ENCODE measurements at regions not wholly inside any gene's neighbourhood (a gene's known extent, or its start where the extent isn't known, plus 50 kb on each side); places are given as distances from the start of the nearest gene placed in this dataset.

GRCh38 chr18:76259711-76260110 is 235.3 kb downstream of the ZNF516 start:
- TF ChIP-seq BHLHE40 (IDR thresholded peaks at IDR 0.05; ENCODE audit: borderline replicate concordance) (no peak), ARNT (IDR thresholded peaks at IDR 0.05) (no peak), FOXK2 (IDR thresholded peaks at IDR 0.05) (no peak), SUZ12 (IDR thresholded peaks at IDR 0.05) (no peak), HDGF (IDR thresholded peaks at IDR 0.05; ENCODE audit: borderline replicate concordance) (no peak), PKNOX1 (IDR thresholded peaks at IDR 0.05) (no peak), L3MBTL2 (conservative IDR thresholded peaks at IDR 0.05) (no peak)
- ChIA-PET POLR2A (no interaction called here), CTCF (no interaction called here)
- DNase-seq (ENCODE audit: extremely low spot score), result no peak

GRCh38 chr18:76259096-76259495 is 235.9 kb downstream of the ZNF516 start:
- POLR2A ChIA-PET, result no interaction called here
- DNase-seq (ENCODE audit: extremely low spot score), result no peak
- TF ChIP-seq HDGF (IDR thresholded peaks at IDR 0.05; ENCODE audit: borderline replicate concordance) (no peak), NFRKB (IDR thresholded peaks at IDR 0.05) (no peak), L3MBTL2 (conservative IDR thresholded peaks at IDR 0.05) (no peak), CTBP1 (IDR thresholded peaks at IDR 0.05; ENCODE audit: borderline replicate concordance) (no peak), FOXK2 (IDR thresholded peaks at IDR 0.05) (no peak), PKNOX1 (IDR thresholded peaks at IDR 0.05) (no peak)
- CTCF ChIA-PET, result interaction anchor here (0.6 kb wide), 1 partner anchor 121 kb away, joined by 3 read pairs; no protein-coding TSS in a partner anchor

GRCh38 chr18:76258209-76258608 is 236.8 kb downstream of the ZNF516 start:
- ChIA-PET POLR2A (no interaction called here), CTCF (interaction anchor here (0.5 to 0.7 kb wide), 3 partner anchors 130 to 706 kb away, joined by 3 read pairs; no protein-coding TSS in a partner anchor)
- DNase-seq (ENCODE audit: extremely low spot score), result no peak
- TF ChIP-seq BHLHE40 (IDR thresholded peaks at IDR 0.05; ENCODE audit: borderline replicate concordance), result no peak
- TF ChIP-seq SP1 (IDR thresholded peaks at IDR 0.05), result no peak
- TF ChIP-seq ZNF384 (IDR thresholded peaks at IDR 0.05), result no peak
- TF ChIP-seq FOXA1 (IDR thresholded peaks at IDR 0.05), result no peak
- no peak for TF ChIP-seq ARNT (IDR thresholded peaks at IDR 0.05)
- TF ChIP-seq HDGF (IDR thresholded peaks at IDR 0.05; ENCODE audit: borderline replicate concordance), result no peak
- TF ChIP-seq ELF4 (IDR thresholded peaks at IDR 0.05), result no peak
- TF ChIP-seq NFRKB (IDR thresholded peaks at IDR 0.05), result no peak
- TF ChIP-seq TARDBP (IDR thresholded peaks at IDR 0.05), result no peak

GRCh38 chr18:76255070-76255683 is 239.9 kb downstream of the ZNF516 start:
- no peak for DNase-seq (ENCODE audit: extremely low spot score)
- CTCF ChIA-PET, result no interaction called here

GRCh38 chr18:76252880-76253279 is 242.2 kb downstream of the ZNF516 start:
- CTCF ChIA-PET, result interaction anchor here (0.6 to 0.7 kb wide), 2 partner anchors 9 to 13 kb away, joined by 3 read pairs; no protein-coding TSS in a partner anchor
- POLR2A ChIA-PET, result no interaction called here
- TF ChIP-seq ARNT (IDR thresholded peaks at IDR 0.05), result no peak
- no peak for TF ChIP-seq FOXM1 (IDR thresholded peaks at IDR 0.05; ENCODE audit: borderline replicate concordance)
- no peak for TF ChIP-seq LEF1 (IDR thresholded peaks at IDR 0.05; ENCODE audit: borderline replicate concordance)
- TF ChIP-seq HDGF (IDR thresholded peaks at IDR 0.05; ENCODE audit: borderline replicate concordance), result no peak
- no peak for TF ChIP-seq CTBP1 (IDR thresholded peaks at IDR 0.05; ENCODE audit: borderline replicate concordance)
- TF ChIP-seq FOXK2 (IDR thresholded peaks at IDR 0.05), result no peak
- no peak for TF ChIP-seq PKNOX1 (IDR thresholded peaks at IDR 0.05)
- no peak for TF ChIP-seq ELF4 (IDR thresholded peaks at IDR 0.05)
- no peak for TF ChIP-seq BHLHE40 (IDR thresholded peaks at IDR 0.05; ENCODE audit: borderline replicate concordance)
- TF ChIP-seq L3MBTL2 (conservative IDR thresholded peaks at IDR 0.05), result no peak
- no peak for TF ChIP-seq SUZ12 (IDR thresholded peaks at IDR 0.05)
- no peak for TF ChIP-seq ZNF384 (IDR thresholded peaks at IDR 0.05)
- DNase-seq (ENCODE audit: extremely low spot score), result no peak

More at GRCh38 chr18:76255070-76255683, 239.9 kb downstream of the ZNF516 start:
- POLR2A ChIA-PET, result no interaction called here
- TF ChIP-seq FOXK2 (IDR thresholded peaks at IDR 0.05), result no peak
- TF ChIP-seq FOXA1 (IDR thresholded peaks at IDR 0.05), result no peak
- no peak for TF ChIP-seq SUZ12 (IDR thresholded peaks at IDR 0.05)
- TF ChIP-seq ZNF384 (IDR thresholded peaks at IDR 0.05), result no peak
- no peak for TF ChIP-seq ARNT (IDR thresholded peaks at IDR 0.05)
- TF ChIP-seq SP1 (IDR thresholded peaks at IDR 0.05), result no peak
- no peak for TF ChIP-seq BHLHE40 (IDR thresholded peaks at IDR 0.05; ENCODE audit: borderline replicate concordance)
- TF ChIP-seq CTBP1 (IDR thresholded peaks at IDR 0.05; ENCODE audit: borderline replicate concordance), result no peak
- TF ChIP-seq HDGF (IDR thresholded peaks at IDR 0.05; ENCODE audit: borderline replicate concordance), result no peak
- TF ChIP-seq FOXM1 (IDR thresholded peaks at IDR 0.05; ENCODE audit: borderline replicate concordance), result no peak
- TF ChIP-seq TARDBP (IDR thresholded peaks at IDR 0.05), result no peak

GRCh38 chr18:76252139-76252538 is 242.9 kb downstream of the ZNF516 start:
- ChIA-PET POLR2A (no interaction called here), CTCF (no interaction called here)
- TF ChIP-seq FOXA1 (IDR thresholded peaks at IDR 0.05) (no peak), SP1 (IDR thresholded peaks at IDR 0.05) (no peak), ZNF384 (IDR thresholded peaks at IDR 0.05) (no peak), FOXM1 (IDR thresholded peaks at IDR 0.05; ENCODE audit: borderline replicate concordance) (no peak), TARDBP (IDR thresholded peaks at IDR 0.05) (no peak), BHLHE40 (IDR thresholded peaks at IDR 0.05; ENCODE audit: borderline replicate concordance) (no peak), SUZ12 (IDR thresholded peaks at IDR 0.05) (no peak), HDGF (IDR thresholded peaks at IDR 0.05; ENCODE audit: borderline replicate concordance) (no peak), FOXK2 (IDR thresholded peaks at IDR 0.05) (no peak), PKNOX1 (IDR thresholded peaks at IDR 0.05) (no peak), LEF1 (IDR thresholded peaks at IDR 0.05; ENCODE audit: borderline replicate concordance) (no peak), NFRKB (IDR thresholded peaks at IDR 0.05) (no peak), CTBP1 (IDR thresholded peaks at IDR 0.05; ENCODE audit: borderline replicate concordance) (no peak), ELF4 (IDR thresholded peaks at IDR 0.05) (no peak), ARNT (IDR thresholded peaks at IDR 0.05) (no peak), L3MBTL2 (conservative IDR thresholded peaks at IDR 0.05) (no peak)
- DNase-seq (ENCODE audit: extremely low spot score), result no peak
